Stimulated activated CD8-positive, alpha-beta memory T cell treated with anti-CD3 and anti-CD28 coated beads, Interleukin-12 subunit alpha, Interleukin-12 subunit beta, amount 100 ng/mL, for 4 hours (primary cell): ENCODE measurements at regions not wholly inside any gene's neighbourhood (a gene's known extent, or its start where the extent isn't known, plus 50 kb on each side); places are given as distances from the start of the nearest gene placed in this dataset.

Experiments used
- DNase-seq: peaks from one replicate; pipeline ENCODE4 v3.0.0-alpha.2; 2020; ENCODE audit warnings: low read depth

GRCh38 chr6:139497345-139497961 lies 123.0 kb upstream of the CITED2 start:
- no peak for DNase-seq

DNA sequence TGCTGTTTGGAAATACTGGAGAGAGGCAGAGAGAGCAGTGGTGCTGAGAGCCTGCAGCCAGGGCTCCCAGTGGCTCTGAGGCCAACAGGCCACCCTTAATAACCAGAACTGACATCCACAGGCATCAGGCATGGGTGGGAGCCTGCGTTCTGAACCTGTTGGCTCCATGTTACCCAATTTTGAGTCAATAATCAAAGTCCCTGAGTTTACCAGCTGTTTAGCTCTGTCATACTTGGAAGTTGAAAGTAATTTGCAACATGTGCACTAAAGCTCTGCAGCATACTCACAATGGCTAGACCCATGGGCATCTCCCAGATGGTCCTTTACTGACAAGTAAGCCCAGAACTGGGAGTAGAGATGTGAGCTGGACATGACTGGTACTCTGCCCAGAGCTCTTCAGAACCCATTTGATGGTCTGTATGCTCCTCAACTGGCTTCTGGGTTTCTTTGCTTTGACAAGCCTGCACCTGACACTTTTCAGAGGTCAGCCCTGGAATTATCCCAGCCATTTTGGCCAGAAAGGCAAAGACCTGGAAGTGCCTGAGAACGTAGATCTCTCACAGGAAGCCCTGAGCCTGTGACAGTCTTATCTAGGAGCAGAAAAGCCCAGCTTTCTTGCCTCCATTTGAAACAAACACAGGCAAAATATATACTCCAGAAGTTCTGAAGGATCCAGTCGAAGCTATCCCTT lies 122.4 kb upstream of the CITED2 start:
- no peak for DNase-seq

DNA sequence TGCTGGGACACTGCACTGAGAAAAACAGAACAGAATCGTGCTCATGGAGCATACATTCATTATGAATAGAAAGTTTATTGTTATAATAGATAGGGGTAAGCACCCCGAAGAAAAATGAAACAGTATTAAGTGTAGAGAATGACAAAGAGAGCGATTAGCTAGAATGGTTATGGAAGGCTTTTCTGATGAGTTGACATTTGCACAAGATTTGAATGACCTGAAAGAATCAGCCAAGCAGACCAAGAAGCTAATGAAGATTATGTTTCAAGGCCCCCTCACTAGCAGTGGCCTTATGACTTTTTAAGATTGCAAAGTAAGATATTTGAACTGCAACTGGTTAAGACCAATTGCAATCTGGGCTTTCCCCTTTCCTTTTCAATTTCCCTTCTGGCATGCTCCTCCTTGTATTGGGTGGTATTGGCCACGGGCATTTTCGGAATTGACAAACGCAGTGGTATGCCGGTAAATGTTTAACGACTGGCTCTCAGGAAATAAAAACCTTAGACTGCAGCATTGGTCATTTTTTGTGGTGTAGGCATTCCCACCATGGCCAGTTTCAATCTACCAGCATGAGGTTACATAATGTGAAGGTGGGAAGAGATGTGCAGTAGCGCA lies 120.0 kb upstream of the CITED2 start:
- no peak for DNase-seq

GRCh38 chr6:139490482-139490881 lies 116.0 kb upstream of the CITED2 start:
- no peak for DNase-seq

- no peak for DNase-seq
Measured at GRCh38 chr6:139486476-139486799, 112.0 kb upstream of the CITED2 start.

- no peak for DNase-seq
Measured at GRCh38 chr6:139485742-139486475, 111.5 kb upstream of the CITED2 start.

DNA sequence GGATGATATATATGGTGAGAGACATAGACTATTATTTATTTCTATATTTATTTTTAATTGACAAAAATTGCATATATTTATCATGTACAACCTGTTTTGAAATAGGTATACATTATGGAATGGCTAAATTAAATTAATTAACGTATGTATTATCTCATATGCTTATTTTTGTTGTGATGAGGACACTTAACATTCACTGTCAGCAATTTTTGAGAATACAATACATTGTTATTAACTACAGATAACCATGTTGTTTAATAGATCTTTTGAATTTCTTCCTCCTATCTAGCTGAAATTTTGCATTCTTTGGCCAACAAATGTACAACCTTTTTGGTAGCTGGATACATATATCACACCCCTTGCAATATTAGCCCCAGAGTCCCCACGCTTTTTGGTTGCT lies 110.7 kb upstream of the CITED2 start:
- no peak for DNase-seq

DNA sequence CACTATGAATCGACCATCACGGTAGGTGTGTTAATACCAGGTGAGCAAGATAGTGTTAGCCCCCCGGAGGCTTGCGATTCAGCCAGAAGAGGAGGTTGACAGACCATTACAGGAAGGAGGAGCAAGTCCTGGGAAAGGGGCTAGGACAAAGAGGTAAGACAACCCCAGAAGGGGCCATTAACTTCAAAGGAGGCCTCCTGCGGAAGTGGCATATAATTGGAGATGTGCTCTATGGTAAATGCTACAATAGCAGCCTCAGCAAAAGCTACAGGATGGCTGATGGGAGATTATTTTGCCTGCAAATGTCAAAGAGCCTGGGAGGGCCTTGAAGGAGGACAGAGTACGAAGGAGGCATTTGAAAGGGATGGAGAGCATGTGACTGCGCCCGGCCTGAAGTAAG lies 108.6 kb upstream of the CITED2 start:
- no peak for DNase-seq

GRCh38 chr6:139482287-139482686 lies 107.8 kb upstream of the CITED2 start:
- no peak for DNase-seq

- no peak for DNase-seq
Measured at GRCh38 chr6:139480356-139481165, 106.1 kb upstream of the CITED2 start.

- DNase-seq: no peak
Measured at GRCh38 chr6:139479433-139480222, 105.2 kb upstream of the CITED2 start.

DNA sequence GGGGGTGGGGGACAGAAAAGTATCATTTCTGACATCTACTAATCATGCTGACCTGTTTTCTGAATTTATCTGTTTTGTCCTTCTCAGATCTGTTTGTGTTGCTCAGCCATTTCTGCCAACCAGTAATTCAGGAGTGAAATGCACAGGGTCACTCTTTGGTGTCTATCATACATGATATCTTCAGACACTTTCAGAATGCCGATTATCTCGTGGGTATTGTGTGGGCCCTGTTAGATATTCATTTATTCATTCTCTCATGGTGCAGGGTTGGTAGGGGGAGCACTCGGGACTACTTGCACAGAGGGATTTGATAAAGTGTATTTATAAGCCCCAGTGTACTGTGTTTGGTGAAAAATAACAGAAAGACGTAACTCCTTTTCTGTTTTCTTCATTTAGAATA lies 101.2 kb upstream of the CITED2 start:
- DNase-seq: no peak

GRCh38 chr6:139475241-139475640 lies 100.8 kb upstream of the CITED2 start:
- no peak for DNase-seq

DNA sequence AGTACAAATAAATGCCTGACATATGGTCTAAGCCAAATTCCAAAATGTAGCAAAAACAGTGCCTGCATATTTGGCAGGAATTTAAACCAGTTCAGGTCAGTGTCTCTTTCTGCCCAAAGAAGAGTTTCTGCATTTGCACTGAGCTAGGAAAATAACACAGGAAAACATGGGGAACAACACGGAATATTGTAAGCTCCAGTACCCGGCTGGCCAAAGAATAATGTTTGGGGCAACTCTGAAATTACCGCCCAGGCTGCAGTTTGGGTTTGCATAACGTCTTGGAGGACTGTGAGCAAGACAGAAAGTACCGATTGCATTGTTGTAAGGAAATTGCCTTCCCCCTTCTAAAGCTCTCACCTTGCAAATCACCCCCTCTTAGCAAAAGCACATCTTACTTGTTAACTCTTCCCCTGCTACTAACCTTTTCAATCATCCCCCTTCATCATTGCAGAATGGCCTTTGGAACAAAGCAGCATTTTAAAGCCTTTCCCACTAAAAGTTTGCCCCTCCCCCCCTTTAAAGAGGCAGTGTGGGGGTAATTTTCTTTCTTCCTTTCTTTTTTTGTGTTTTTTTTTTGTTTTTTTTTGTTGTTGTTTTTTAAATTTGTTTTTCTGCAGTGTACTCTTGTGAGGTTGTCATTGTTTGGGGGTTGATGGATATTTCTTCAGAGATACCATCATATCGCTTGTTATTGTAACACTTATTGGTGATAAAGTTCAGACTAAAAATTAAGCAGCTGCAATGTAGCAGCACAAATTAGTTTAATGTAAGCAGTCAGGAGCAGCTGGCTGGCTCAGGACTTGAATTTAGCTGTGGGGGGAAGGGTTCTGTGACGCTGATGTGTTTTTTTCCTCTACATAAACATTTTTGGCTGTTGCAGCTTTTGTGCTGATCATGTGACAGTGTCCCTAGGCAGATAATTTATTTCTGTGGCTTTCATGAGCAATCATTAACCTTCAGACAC lies 100.0 kb upstream of the CITED2 start:
- no peak for DNase-seq

DNA sequence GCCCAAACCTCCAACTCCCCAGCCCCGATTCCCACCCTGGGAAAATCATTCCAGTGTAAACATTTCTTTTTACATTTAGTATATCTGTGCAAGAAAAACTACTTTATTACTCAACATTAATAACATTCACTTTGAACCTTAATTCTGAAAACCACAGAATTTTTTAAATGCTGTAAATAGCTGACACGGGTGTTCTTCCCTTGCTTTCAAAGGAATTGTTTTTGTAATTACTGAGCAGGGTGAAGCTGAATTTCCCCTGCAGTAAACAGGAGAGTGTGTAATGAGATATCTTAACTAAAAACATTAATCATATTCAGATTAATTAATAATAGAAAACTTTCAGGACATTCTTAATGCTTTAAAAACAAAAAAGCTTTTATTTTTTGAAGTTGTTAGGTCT lies 99.3 kb upstream of the CITED2 start:
- DNase-seq: no peak

DNA sequence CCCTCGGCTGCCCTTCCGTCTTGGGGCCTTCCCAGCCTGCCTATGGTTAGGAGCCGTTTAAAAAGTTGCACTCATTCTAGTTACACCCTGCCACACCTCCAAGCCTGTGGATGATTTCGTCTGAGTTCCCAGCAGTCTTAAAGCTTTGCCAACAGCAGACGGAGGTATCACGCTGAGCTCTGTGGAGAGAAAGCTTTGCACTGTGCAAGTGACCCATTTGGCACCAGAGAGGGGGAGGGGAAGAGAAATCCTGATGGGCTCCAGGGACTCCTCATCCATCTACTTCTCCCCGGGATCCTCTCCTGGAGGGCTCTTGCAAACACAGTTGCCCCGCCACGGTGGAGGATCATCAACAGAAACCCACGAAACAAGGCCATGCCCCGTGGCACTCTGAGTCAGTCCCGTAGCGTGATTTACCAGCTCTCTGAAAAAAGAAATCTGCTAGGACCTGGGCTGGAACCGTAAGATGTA lies 98.8 kb upstream of the CITED2 start:
- DNase-seq: no peak

GRCh38 chr6:139472351-139473015 lies 98.0 kb upstream of the CITED2 start:
- no peak for DNase-seq

- DNase-seq: no peak
Measured at GRCh38 chr6:139470997-139471396, 96.5 kb upstream of the CITED2 start.

DNA sequence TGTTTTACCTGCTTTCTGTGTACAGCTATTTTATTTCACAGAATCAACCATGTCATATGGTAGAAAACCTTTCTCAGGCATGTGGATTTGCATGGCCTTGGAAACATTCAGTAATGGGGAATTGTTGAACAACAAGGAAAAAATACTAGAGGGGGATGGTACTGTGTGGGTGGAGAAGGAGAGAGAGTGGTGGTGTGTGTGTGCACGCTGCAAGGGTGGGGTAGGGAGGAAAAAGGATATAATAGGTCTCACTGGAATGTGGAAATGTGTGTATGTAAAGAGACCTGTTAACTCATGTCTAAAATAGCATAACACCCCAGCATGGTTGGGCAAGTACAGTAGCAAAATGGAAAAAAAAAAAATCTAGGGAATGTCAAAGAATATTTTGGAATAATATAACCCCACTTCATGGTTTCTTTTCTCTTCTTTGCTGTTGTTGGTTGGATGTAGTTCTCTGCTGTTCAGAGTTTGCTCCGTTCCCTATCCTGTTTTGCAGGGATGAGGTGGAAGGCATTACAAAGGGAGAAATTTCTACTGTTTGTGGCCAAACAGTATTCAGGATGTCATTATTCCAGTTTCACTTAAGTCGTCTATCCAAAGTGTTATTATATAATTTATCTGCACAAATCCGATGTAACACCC lies 93.9 kb upstream of the CITED2 start:
- no peak for DNase-seq
